ENCODE measurements at regions not wholly inside any gene's neighbourhood (a gene's known extent, or its start where the extent isn't known, plus 50 kb on each side); places are given as distances from the start of the nearest gene placed in this dataset.

DNA sequence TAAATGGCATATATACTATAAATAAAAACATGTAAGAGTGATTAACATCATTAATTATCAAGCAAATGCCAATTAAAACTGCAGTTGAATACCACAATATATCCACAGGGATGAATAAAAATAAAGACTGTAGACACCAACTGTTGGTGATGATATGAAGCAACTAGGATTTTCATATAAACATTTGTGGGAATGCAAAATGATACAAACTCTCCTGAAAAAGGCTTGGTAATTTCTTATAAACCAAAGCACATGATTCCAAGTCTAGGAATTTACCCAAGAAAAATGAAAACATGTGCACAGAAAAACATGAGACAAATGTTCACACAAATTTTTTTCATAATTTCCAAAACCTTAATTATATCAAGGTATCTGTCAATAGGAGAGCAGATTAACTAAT is 448.1 kb downstream of the ETV1 start:
- Histone ChIP-seq H3K36me3 (no peaks in the 10 kb centered on the region), H3K27ac (no peak overlapping the region), H3K4me3 (ENCODE audit: low read depth, low read length) (no peak overlapping the region), H3K27me3 (ENCODE audit: insufficient read depth, low read depth, severe bottlenecking) (no peaks in the 10 kb centered on the region), H3K9me3 (ENCODE audit: severe bottlenecking) (no peaks in the 10 kb centered on the region)
- TF ChIP-seq, protein P1, sequence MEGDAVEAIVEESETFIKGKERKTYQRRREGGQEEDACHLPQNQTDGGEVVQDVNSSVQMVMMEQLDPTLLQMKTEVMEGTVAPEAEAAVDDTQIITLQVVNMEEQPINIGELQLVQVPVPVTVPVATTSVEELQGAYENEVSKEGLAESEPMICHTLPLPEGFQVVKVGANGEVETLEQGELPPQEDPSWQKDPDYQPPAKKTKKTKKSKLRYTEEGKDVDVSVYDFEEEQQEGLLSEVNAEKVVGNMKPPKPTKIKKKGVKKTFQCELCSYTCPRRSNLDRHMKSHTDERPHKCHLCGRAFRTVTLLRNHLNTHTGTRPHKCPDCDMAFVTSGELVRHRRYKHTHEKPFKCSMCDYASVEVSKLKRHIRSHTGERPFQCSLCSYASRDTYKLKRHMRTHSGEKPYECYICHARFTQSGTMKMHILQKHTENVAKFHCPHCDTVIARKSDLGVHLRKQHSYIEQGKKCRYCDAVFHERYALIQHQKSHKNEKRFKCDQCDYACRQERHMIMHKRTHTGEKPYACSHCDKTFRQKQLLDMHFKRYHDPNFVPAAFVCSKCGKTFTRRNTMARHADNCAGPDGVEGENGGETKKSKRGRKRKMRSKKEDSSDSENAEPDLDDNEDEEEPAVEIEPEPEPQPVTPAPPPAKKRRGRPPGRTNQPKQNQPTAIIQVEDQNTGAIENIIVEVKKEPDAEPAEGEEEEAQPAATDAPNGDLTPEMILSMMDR (IDR thresholded peaks at IDR 0.05; ENCODE audit: low read depth, low read length) = no peak
- no peak for DNase-seq

DNA sequence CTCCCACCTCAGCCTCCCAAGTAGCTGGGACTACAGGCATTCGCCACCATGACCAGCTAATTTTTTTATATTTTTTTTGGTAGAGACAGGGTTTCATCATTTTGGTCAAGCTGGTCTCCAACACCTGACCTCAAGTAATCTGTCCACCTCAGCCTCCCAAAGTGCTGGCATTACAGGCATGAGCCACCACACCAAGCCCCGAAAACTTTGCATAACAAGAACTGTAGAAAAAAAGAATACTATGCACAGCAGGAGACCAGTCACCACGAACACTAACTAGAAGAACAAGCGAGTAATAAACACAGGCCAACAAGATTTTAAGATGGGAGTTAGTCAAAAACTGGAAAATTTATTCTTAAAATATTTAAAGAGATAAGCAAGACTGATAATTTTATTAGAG is 447.0 kb downstream of the ETV1 start:
- H3K27me3 ChIP-seq (ENCODE audit: insufficient read depth, low read depth, severe bottlenecking) = no peaks in the 10 kb centered on the region
- TF ChIP-seq, protein P1 (IDR thresholded peaks at IDR 0.05; ENCODE audit: low read depth, low read length) = no peak
- no peaks in the 10 kb centered on the region for H3K9me3 ChIP-seq (ENCODE audit: severe bottlenecking)
- no peak overlapping the region for H3K4me3 ChIP-seq (ENCODE audit: low read depth, low read length)
- no peaks in the 10 kb centered on the region for H3K36me3 ChIP-seq
- no peak for DNase-seq
- H3K27ac ChIP-seq = no peak overlapping the region

DNA sequence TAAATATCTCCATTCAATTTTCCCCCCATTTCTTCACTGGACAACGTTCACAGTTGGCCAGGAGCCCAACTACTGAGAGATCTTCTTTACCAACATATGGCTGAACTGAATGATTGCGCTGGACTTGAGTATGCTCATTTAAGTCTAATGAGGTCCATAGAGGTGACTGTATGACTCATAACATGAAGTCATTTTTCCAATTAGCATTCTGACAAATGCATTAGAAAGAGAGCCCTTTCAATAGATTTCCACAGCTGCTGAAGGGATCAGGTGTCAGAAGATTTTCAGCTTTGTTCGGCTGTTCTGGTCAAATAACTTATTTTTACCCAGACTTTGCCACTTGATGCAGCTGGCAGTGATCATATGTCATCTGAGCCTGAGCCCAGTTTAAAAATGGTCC is 438.0 kb downstream of the ETV1 start:
- H3K27me3 ChIP-seq (ENCODE audit: insufficient read depth, low read depth, severe bottlenecking) = no peaks in the 10 kb centered on the region
- H3K9me3 ChIP-seq (ENCODE audit: severe bottlenecking) = no peaks in the 10 kb centered on the region
- no peaks in the 10 kb centered on the region for H3K36me3 ChIP-seq
- H3K4me3 ChIP-seq (ENCODE audit: low read depth, low read length) = no peak overlapping the region
- H3K27ac ChIP-seq = peak overlapping the region; percentile 42
- TF ChIP-seq, protein P1 (IDR thresholded peaks at IDR 0.05; ENCODE audit: low read depth, low read length) = no peak
- DNase-seq = peak; percentile 9

DNA sequence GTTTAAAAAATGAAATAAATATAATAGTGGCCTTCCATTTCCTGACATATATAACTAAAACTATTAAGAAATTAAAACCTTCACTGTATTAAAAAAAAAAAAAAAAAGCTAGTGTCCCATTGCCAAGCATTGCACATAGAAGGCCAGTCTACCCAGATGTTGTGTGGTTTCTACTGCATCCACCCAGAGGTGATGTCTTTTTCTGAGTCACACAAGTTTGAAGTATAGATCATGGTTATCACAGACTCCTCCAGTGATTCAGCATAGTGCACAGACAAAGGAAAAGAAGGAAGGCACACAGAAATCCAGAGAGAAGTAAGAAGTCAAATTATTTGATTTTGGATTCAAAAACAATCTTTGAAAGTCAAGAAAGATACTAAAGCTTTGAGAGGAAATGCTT is 429.0 kb downstream of the ETV1 start:
- H3K27ac ChIP-seq = no peak overlapping the region
- TF ChIP-seq, protein P1 (IDR thresholded peaks at IDR 0.05; ENCODE audit: low read depth, low read length) = no peak
- H3K9me3 ChIP-seq (ENCODE audit: severe bottlenecking) = no peaks in the 10 kb centered on the region
- H3K36me3 ChIP-seq = no peaks in the 10 kb centered on the region
- H3K4me3 ChIP-seq (ENCODE audit: low read depth, low read length) = no peak overlapping the region
- H3K27me3 ChIP-seq (ENCODE audit: insufficient read depth, low read depth, severe bottlenecking) = no peaks in the 10 kb centered on the region
- DNase-seq = no peak

DNA sequence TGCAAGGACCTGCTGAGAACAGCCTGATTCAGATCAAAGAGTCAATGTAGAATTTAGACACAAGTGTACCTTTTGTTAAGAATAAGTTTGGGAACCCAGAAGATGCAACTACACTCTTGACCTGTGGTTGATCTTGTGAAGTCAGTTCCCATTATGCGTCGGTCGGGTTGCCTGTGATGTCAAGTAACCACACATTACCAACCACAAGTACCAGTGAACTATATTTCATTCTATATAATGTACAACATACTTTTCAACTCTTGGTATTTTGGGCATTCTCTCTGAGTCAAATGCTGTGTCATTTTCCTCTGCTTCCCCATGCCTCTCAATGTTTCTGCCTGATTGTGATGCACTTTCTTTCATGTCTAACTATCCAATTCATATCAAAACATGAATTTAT is 426.2 kb downstream of the ETV1 start:
- Histone ChIP-seq H3K36me3 (no peaks in the 10 kb centered on the region), H3K9me3 (ENCODE audit: severe bottlenecking) (no peaks in the 10 kb centered on the region), H3K27me3 (ENCODE audit: insufficient read depth, low read depth, severe bottlenecking) (no peaks in the 10 kb centered on the region), H3K27ac (no peak overlapping the region), H3K4me3 (ENCODE audit: low read depth, low read length) (no peak overlapping the region)
- TF ChIP-seq, protein P1 (IDR thresholded peaks at IDR 0.05; ENCODE audit: low read depth, low read length) = no peak
- no peak for DNase-seq

DNA sequence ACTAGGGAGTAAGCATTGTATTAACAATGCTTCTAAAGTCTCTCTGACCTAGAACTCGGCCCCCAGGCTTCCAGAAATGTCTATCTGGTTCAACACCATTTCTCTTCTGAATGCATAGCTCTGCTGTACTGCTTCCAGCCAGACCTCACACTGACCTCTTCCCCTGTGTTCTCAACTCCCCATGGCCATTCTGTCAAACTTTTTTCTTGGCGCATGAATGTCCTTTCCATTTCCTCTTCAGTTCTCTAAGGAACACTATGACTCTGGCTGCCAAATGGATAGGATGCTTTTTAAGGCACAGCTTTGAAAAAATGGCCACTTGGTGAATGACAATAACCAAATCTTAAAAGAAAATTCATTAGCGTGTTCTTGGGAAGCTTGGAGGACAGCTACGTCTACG is 425.8 kb downstream of the ETV1 start:
- no peak overlapping the region for H3K27ac ChIP-seq

More for the DNA sequence above, 425.8 kb downstream of the ETV1 start:
- H3K4me3 ChIP-seq (ENCODE audit: low read depth, low read length) = no peak overlapping the region
- H3K9me3 ChIP-seq (ENCODE audit: severe bottlenecking) = no peaks in the 10 kb centered on the region
- TF ChIP-seq, protein P1 (IDR thresholded peaks at IDR 0.05; ENCODE audit: low read depth, low read length) = no peak
- no peaks in the 10 kb centered on the region for H3K27me3 ChIP-seq (ENCODE audit: insufficient read depth, low read depth, severe bottlenecking)
- DNase-seq = no peak
- H3K36me3 ChIP-seq = no peaks in the 10 kb centered on the region

Data from WERI-Rb-1 (cell line).